ENCODE measurements at regions not wholly inside any gene's neighbourhood (a gene's known extent, or its start where the extent isn't known, plus 50 kb on each side); places are given as distances from the start of the nearest gene placed in this dataset.

DNA sequence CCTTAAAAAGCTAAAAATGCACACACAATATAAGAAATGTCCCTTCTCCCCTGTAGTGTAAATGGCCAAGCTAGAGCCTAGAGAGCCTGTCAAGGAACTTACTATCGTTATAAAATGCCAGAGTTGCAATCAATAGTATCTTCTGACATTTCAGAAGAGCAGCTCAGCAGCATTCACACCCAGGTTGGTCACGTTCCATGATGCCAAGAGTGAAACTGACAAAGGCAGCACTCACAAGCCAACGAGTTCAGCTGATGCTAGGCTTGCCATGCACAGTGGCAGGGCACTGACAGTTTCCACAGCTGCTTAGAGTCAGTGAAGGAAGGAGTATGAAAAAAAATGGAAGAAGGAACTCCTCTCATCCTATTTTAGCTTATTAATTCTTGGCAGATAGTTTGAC lies 331.4 kb upstream of the CCDC54 start:
- no peaks in the 10 kb centered on the region for H3K36me3 ChIP-seq (ENCODE audit: control insufficient read depth, insufficient read depth, low read length)
- H3K27me3 Mint-ChIP-seq (ENCODE audit: insufficient read depth), result no peaks in the 10 kb centered on the region
- DNase-seq, result no peak
- no peak overlapping the region for H3K27ac ChIP-seq (ENCODE audit: low read depth, low read length)
- peaks cover 8% of the 10 kb centered on the region for H3K9me3 Mint-ChIP-seq
- H3K4me3 Mint-ChIP-seq, result no peak overlapping the region
- H3K4me1 ChIP-seq (ENCODE audit: control insufficient read depth, insufficient read depth, low read length), result no peaks in the 10 kb centered on the region
- H3K36me3 Mint-ChIP-seq (ENCODE audit: low read depth), result no peaks in the 10 kb centered on the region
- no peaks in the 10 kb centered on the region for H3K9me3 ChIP-seq (ENCODE audit: control insufficient read depth, low read length)
- TF ChIP-seq, protein P1, sequence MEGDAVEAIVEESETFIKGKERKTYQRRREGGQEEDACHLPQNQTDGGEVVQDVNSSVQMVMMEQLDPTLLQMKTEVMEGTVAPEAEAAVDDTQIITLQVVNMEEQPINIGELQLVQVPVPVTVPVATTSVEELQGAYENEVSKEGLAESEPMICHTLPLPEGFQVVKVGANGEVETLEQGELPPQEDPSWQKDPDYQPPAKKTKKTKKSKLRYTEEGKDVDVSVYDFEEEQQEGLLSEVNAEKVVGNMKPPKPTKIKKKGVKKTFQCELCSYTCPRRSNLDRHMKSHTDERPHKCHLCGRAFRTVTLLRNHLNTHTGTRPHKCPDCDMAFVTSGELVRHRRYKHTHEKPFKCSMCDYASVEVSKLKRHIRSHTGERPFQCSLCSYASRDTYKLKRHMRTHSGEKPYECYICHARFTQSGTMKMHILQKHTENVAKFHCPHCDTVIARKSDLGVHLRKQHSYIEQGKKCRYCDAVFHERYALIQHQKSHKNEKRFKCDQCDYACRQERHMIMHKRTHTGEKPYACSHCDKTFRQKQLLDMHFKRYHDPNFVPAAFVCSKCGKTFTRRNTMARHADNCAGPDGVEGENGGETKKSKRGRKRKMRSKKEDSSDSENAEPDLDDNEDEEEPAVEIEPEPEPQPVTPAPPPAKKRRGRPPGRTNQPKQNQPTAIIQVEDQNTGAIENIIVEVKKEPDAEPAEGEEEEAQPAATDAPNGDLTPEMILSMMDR (conservative IDR thresholded peaks at IDR 0.05), result no peak
- no peak overlapping the region for H3K9ac ChIP-seq (ENCODE audit: extremely low read depth, low read length, poor library complexity, severe bottlenecking)
- 81 to 100% methylated on average over 2 to 3 of the region's 3 CpGs for WGBS, 2 experiments (ENCODE audit: insufficient coverage in 1 of 2, insufficient read length in 1 of 2)
- no peak overlapping the region for H3K27ac Mint-ChIP-seq
- no peaks in the 10 kb centered on the region for H3K27me3 ChIP-seq (ENCODE audit: control insufficient read depth, insufficient read depth, low read length, poor library complexity, severe bottlenecking)
- H3K4me1 Mint-ChIP-seq, result no peaks in the 10 kb centered on the region
- H3K4me3 ChIP-seq (ENCODE audit: low read length), result no peak overlapping the region

DNA sequence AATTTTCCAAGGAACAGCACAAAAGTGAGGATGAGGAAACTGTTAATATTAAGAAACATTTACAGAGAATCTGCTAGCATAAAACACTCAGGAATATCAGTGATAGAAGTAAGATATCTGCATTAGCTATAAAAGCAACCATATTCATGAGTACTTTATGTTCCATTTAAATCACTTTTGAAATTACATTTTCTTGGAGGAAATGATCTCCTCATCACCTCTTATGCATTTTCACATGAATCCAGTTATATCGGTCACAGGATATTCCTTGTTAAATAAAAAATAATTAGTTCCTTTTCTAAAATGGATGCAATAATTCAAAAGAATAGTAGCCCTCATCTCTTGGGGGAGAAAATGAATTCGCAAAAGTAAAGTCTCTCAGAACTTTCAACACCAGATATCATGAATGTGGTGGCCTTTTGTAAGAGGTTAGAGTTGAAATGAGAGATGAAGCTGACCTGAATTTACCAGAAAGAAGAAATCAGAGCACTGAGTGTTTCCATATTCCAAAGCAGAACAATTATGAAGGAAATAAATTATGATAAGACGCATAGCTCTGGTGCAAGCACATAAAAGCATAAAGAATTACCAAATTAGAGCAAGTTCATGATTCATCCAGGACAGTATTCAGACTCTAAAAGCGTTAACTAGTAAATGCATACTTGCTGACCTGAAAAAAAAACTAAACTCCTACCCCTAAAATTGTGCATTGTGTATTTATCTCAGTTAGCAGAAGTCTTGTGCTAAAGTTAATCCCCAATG lies 321.9 kb upstream of the CCDC54 start:
- Histone ChIP-seq H3K4me3 (ENCODE audit: low read length) (no peak overlapping the region), H3K4me1 (ENCODE audit: control insufficient read depth, insufficient read depth, low read length) (no peaks in the 10 kb centered on the region), H3K9me3 (ENCODE audit: control insufficient read depth, low read length) (no peaks in the 10 kb centered on the region), H3K27ac (ENCODE audit: low read depth, low read length) (no peak overlapping the region), H3K27me3 (ENCODE audit: control insufficient read depth, insufficient read depth, low read length, poor library complexity, severe bottlenecking) (no peaks in the 10 kb centered on the region), H3K36me3 (ENCODE audit: control insufficient read depth, insufficient read depth, low read length) (no peaks in the 10 kb centered on the region), H3K9ac (ENCODE audit: extremely low read depth, low read length, poor library complexity, severe bottlenecking) (no peak overlapping the region)
- DNase-seq, result no peak
- H3K36me3 Mint-ChIP-seq (ENCODE audit: low read depth), result peaks cover 3% of the 10 kb centered on the region
- no peaks in the 10 kb centered on the region for H3K4me1 Mint-ChIP-seq
- 96% methylated on average over 2 of the region's 4 CpGs; no CpG with 5 or more reads in 1 of the 2 experiments for WGBS, 2 experiments (ENCODE audit: insufficient coverage in 1 of 2, insufficient read length in 1 of 2)
- no peaks in the 10 kb centered on the region for H3K27me3 Mint-ChIP-seq (ENCODE audit: insufficient read depth)
- TF ChIP-seq, protein P1 (conservative IDR thresholded peaks at IDR 0.05), result no peak
- H3K9me3 Mint-ChIP-seq, result no peaks in the 10 kb centered on the region
- H3K27ac Mint-ChIP-seq, result no peak overlapping the region
- H3K4me3 Mint-ChIP-seq, result no peak overlapping the region

DNA sequence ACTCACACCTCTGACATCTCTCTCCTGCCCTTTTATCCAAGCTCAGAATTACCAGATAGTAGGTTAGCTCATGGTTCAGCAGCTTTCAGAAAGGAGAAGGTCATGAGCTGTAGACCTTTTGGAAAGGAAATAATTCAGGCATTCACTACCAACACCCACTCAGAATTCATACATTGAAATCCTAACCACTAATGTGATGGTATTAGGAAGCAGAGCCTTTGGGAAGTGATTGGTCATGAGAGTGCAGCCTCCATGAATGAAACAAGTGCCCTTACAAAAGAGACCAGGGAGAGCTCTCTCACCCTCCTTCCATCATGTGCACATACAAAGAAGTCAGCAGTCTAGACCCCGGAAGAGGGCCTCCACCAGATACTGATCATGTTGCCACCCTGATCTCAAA lies 315.8 kb upstream of the CCDC54 start:
- Mint-ChIP-seq H3K9me3 (no peaks in the 10 kb centered on the region), H3K27me3 (ENCODE audit: insufficient read depth) (no peaks in the 10 kb centered on the region), H3K36me3 (ENCODE audit: low read depth) (peaks cover 3% of the 10 kb centered on the region), H3K4me1 (peaks cover 17% of the 10 kb centered on the region), H3K27ac (no peak overlapping the region), H3K4me3 (no peak overlapping the region)
- no peaks in the 10 kb centered on the region for H3K36me3 ChIP-seq (ENCODE audit: control insufficient read depth, insufficient read depth, low read length)
- no peak overlapping the region for H3K4me3 ChIP-seq (ENCODE audit: low read length)
- 86 to 89% methylated on average over 1 of the region's 1 CpG for WGBS, 2 experiments (ENCODE audit: insufficient coverage in 1 of 2, insufficient read length in 1 of 2)
- no peaks in the 10 kb centered on the region for H3K27me3 ChIP-seq (ENCODE audit: control insufficient read depth, insufficient read depth, low read length, poor library complexity, severe bottlenecking)
- H3K4me1 ChIP-seq (ENCODE audit: control insufficient read depth, insufficient read depth, low read length), result no peaks in the 10 kb centered on the region
- DNase-seq, result no peak
- no peaks in the 10 kb centered on the region for H3K9me3 ChIP-seq (ENCODE audit: control insufficient read depth, low read length)
- TF ChIP-seq, protein P1 (conservative IDR thresholded peaks at IDR 0.05), result no peak
- no peak overlapping the region for H3K27ac ChIP-seq (ENCODE audit: low read depth, low read length)
- no peak overlapping the region for H3K9ac ChIP-seq (ENCODE audit: extremely low read depth, low read length, poor library complexity, severe bottlenecking)

Measured in endodermal cell (in vitro differentiated cells).